ENCODE measurements at regions not wholly inside any gene's neighbourhood (a gene's known extent, or its start where the extent isn't known, plus 50 kb on each side); places are given as distances from the start of the nearest gene placed in this dataset.

DNA sequence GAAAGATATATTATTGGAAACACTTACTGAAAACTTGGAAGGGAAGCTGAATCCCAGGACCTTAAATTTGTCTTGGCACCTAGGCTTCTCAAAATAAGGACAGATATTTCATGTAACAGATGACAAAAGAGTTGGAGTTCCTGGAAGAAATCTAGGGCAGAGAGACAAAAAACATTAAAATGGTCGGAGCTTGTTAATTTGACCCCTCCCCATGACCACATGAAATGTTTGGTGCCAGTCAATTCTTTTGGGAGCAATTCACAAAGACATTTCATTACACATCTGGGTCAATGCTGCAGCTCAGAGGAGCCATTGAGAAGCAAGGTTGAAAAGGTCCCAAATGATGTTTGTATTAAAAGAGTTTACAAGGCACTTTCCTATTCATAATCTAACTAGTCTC lies 162.0 kb upstream of the GUCY1A2 start:
- no peaks in the 10 kb centered on the region for H3K4me1 Mint-ChIP-seq
- POLR2A ChIA-PET: no interaction called here
- intact Hi-C loops (cut with micrococcal nuclease): no loop called here

DNA sequence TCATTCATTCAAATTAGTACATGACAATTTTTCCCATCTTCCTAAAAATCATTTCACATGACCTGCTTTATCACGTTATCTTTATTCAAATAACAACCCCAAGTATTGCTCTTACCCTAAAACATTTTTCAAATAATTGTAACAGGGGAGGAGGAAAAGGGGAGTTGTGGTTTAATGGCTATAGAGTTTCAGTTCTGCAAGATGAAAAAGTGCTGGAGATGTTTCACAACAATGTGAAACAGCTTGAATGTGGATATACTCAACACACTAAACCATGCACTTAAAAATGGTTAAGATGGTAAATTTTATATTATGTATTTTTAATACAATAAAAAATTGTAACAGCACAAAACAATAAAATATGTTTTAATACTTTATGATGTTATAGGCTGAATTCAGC lies 161.6 kb upstream of the GUCY1A2 start:
- ChIA-PET CTCF (no interaction called here), POLR2A (no interaction called here)
- DNase-seq (no peak), ATAC-seq (no peak)
- H3K27ac Mint-ChIP-seq: no peak overlapping the region
- Histone ChIP-seq H3K4me3 (ENCODE audit: low read length) (no peak overlapping the region), H3K27me3 (ENCODE audit: control insufficient read depth in 2 of 2, insufficient read depth in 2 of 2, low read length in 2 of 2) (no peaks in the 10 kb centered on the region), H3K36me3 (ENCODE audit: control insufficient read depth in 2 of 3, insufficient read depth in 3 of 3, low read length in 3 of 3) (no peaks in the 10 kb centered on the region), H3K9me3 (ENCODE audit: control insufficient read depth in 2 of 3, low read length in 3 of 3) (no peaks in the 10 kb centered on the region), H3K4me1 (ENCODE audit: control insufficient read depth in 2 of 2, insufficient read depth in 2 of 2, low read length in 2 of 2) (no peaks in the 10 kb centered on the region), H3K27ac (ENCODE audit: low read depth, low read length) (no peak overlapping the region)
- peaks cover 0 to 8% (median 4%) of the 10 kb centered on the region in 11 donors for H3K9me3 Mint-ChIP-seq
- intact Hi-C loops (cut with micrococcal nuclease): no loop called here
- no peaks in the 10 kb centered on the region for H3K27me3 Mint-ChIP-seq
- peaks cover 0 to 28% (median 0%) of the 10 kb centered on the region in 5 donors for H3K36me3 Mint-ChIP-seq
- H3K4me3 Mint-ChIP-seq: no peak overlapping the region
- H3K4me1 Mint-ChIP-seq: no peaks in the 10 kb centered on the region

More for the DNA sequence above, 162.0 kb upstream of the GUCY1A2 start:
- no peaks in the 10 kb centered on the region for H3K36me3 ChIP-seq (ENCODE audit: control insufficient read depth in 2 of 3, insufficient read depth in 3 of 3, low read length in 3 of 3)
- no peaks in the 10 kb centered on the region for H3K27me3 ChIP-seq (ENCODE audit: control insufficient read depth in 2 of 2, insufficient read depth in 2 of 2, low read length in 2 of 2)
- Mint-ChIP-seq H3K4me3 (no peak overlapping the region), H3K27me3 (no peaks in the 10 kb centered on the region), H3K36me3 (peaks cover 0 to 25% (median 0%) of the 10 kb centered on the region in 5 donors), H3K27ac (no peak overlapping the region), H3K9me3 (peaks cover 0 to 8% (median 4%) of the 10 kb centered on the region in 11 donors)
- no peak overlapping the region for H3K27ac ChIP-seq (ENCODE audit: low read depth, low read length)
- DNase-seq: no peak
- ATAC-seq: no peak
- H3K4me1 ChIP-seq (ENCODE audit: control insufficient read depth in 2 of 2, insufficient read depth in 2 of 2, low read length in 2 of 2): no peaks in the 10 kb centered on the region
- no peak overlapping the region for H3K4me3 ChIP-seq (ENCODE audit: low read length)
- CTCF ChIA-PET: no interaction called here
- H3K9me3 ChIP-seq (ENCODE audit: control insufficient read depth in 2 of 3, low read length in 3 of 3): no peaks in the 10 kb centered on the region

DNA sequence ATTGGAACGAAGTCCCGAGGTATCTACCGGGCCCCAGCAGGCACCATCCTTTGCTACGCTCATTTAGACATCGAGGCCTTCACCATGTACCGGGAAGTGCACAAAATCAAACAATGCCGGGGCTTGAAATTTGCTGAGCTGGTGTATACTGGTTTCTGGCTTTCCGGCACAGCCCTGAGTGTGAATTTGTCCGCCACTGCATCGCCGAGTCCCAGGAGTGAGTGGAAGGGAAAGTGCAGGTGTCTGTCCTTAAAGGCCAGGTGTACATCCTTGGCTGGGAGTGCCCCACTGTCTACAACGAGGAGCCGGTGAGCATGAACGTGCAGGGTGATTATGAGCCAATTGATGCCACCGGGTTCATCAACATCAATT lies 158.8 kb upstream of the GUCY1A2 start:
- no peaks in the 10 kb centered on the region for H3K4me1 Mint-ChIP-seq
- no peak for ATAC-seq
- Histone ChIP-seq H3K36me3 (ENCODE audit: control insufficient read depth in 2 of 3, insufficient read depth in 3 of 3, low read length in 3 of 3) (no peaks in the 10 kb centered on the region), H3K9me3 (ENCODE audit: control insufficient read depth in 2 of 3, low read length in 3 of 3) (no peaks in the 10 kb centered on the region), H3K4me3 (ENCODE audit: low read length) (no peak overlapping the region), H3K4me1 (ENCODE audit: control insufficient read depth in 2 of 2, insufficient read depth in 2 of 2, low read length in 2 of 2) (no peaks in the 10 kb centered on the region), H3K27me3 (ENCODE audit: control insufficient read depth in 2 of 2, insufficient read depth in 2 of 2, low read length in 2 of 2) (no peaks in the 10 kb centered on the region), H3K27ac (ENCODE audit: low read depth, low read length) (no peak overlapping the region)
- ChIA-PET CTCF (no interaction called here), POLR2A (no interaction called here)
- H3K9me3 Mint-ChIP-seq: peaks cover 0 to 17% (median 4%) of the 10 kb centered on the region in 11 donors
- no peak overlapping the region for H3K4me3 Mint-ChIP-seq
- peaks cover 0 to 28% (median 0%) of the 10 kb centered on the region in 5 donors for H3K36me3 Mint-ChIP-seq
- no peaks in the 10 kb centered on the region for H3K27me3 Mint-ChIP-seq
- H3K27ac Mint-ChIP-seq: no peak overlapping the region
- intact Hi-C loops (cut with micrococcal nuclease): no loop called here
- no peak for DNase-seq

DNA sequence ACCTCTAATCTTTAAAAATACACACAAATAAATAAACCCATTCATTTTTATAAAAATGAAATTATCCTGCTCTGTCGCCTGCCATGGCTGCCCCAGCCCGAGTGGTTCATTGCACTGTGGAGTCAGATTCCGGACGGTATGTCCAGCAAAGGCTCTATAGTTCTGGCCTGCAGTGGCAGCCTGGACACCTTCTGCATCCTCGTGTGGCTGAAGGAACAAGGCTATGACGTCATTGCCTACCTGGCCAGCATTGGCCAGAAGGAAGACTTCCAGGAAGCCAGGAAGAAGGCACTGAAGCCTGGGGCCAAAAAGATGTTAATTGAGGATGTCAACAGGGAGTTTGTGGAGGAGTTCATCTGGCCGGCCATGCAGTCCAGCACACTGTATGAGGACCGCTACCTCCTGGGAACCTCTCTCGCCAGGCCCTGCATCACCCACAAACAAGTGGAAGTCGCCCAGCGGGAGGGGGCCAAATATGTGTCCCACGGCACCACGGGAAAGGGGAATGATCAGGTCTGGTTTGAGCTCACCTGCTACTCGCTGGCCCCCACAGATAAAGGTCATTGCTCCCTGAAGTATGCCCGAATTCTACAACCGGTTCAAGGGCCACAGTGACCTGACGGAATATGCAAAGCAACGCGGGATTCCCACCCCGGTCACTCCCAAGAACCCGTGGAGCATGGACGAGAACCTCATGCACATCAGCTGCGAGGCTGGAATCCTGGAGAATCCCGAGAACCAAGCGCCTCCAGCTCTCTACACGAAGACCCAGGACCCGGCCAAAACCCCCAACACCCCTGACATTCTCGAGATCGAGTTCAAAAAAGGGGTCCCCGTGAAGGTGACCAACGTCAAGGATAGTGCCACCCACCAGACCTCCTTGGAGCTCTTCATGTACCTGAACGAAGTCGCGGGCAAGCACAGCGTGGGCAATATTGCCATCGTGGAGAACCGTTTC lies 158.2 kb upstream of the GUCY1A2 start:
- Mint-ChIP-seq H3K36me3 (peaks cover 0 to 28% (median 0%) of the 10 kb centered on the region in 5 donors), H3K27ac (no peak overlapping the region), H3K4me1 (no peaks in the 10 kb centered on the region), H3K9me3 (peaks cover 0 to 18% (median 4%) of the 10 kb centered on the region in 11 donors), H3K27me3 (no peaks in the 10 kb centered on the region), H3K4me3 (no peak overlapping the region)
- Histone ChIP-seq H3K9me3 (ENCODE audit: control insufficient read depth in 2 of 3, low read length in 3 of 3) (no peaks in the 10 kb centered on the region), H3K27me3 (ENCODE audit: control insufficient read depth in 2 of 2, insufficient read depth in 2 of 2, low read length in 2 of 2) (no peaks in the 10 kb centered on the region), H3K4me1 (ENCODE audit: control insufficient read depth in 2 of 2, insufficient read depth in 2 of 2, low read length in 2 of 2) (no peaks in the 10 kb centered on the region), H3K27ac (ENCODE audit: low read depth, low read length) (no peak overlapping the region), H3K4me3 (ENCODE audit: low read length) (no peak overlapping the region), H3K36me3 (ENCODE audit: control insufficient read depth in 2 of 3, insufficient read depth in 3 of 3, low read length in 3 of 3) (no peaks in the 10 kb centered on the region)
- DNase-seq (no peak), ATAC-seq (no peak)
- intact Hi-C loops (cut with micrococcal nuclease): no loop called here
- CTCF ChIA-PET: no interaction called here
- POLR2A ChIA-PET: no interaction called here

DNA sequence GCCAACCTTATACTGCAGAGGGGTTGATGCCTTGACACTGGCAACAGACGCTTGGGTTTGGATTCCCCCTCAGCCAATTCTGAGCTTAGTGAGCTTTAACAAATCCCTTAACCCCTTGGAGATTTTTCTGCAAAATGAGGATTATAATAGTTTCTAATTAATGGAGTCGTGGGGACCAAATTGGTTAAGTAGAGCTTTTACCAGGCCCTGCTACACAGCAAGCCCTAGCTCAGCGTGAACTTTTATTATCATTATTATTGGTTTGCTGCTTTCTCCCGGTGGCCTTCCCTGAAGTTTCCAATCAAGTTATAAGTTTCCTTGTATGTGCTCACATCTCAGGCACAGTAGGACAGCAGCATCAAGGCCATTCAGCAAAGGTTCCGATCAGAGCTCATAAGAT lies 156.6 kb upstream of the GUCY1A2 start:
- H3K4me1 Mint-ChIP-seq: no peaks in the 10 kb centered on the region
- H3K4me3 Mint-ChIP-seq: no peak overlapping the region
- H3K27ac Mint-ChIP-seq: no peak overlapping the region

DNA sequence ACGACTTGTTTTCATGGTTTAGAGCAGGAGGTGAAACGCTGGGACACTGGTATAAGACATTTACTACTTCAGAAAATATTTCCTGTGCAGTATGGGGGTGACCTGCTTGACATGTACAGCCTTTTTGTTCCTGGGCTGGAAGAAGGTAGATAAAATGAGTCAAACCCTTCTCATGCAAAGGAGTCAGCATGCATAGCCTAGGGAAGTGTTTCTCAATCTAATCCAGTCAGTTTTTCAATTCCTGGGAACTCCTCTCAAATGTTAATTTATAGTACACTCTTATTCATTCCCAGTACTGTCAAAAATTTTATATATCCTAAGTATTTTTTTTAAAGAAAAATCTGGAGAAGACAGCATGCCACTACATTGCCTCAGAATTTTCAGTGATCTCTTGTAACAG lies 154.7 kb upstream of the GUCY1A2 start:
- Mint-ChIP-seq H3K27ac (no peak overlapping the region), H3K4me3 (no peak overlapping the region), H3K4me1 (no peaks in the 10 kb centered on the region), H3K36me3 (peaks cover 0 to 24% (median 3%) of the 10 kb centered on the region in 5 donors), H3K9me3 (peaks cover 3 to 37% (median 13%) of the 10 kb centered on the region in 11 donors), H3K27me3 (no peaks in the 10 kb centered on the region)
- intact Hi-C loops (cut with micrococcal nuclease): no loop called here
- ATAC-seq: no peak
- POLR2A ChIA-PET: no interaction called here
- CTCF ChIA-PET: no interaction called here
- H3K27me3 ChIP-seq (ENCODE audit: control insufficient read depth in 2 of 2, insufficient read depth in 2 of 2, low read length in 2 of 2): no peaks in the 10 kb centered on the region
- H3K27ac ChIP-seq (ENCODE audit: low read depth, low read length): no peak overlapping the region
- no peaks in the 10 kb centered on the region for H3K36me3 ChIP-seq (ENCODE audit: control insufficient read depth in 2 of 3, insufficient read depth in 3 of 3, low read length in 3 of 3)
- H3K4me3 ChIP-seq (ENCODE audit: low read length): no peak overlapping the region
- no peak for DNase-seq
- H3K4me1 ChIP-seq (ENCODE audit: control insufficient read depth in 2 of 2, insufficient read depth in 2 of 2, low read length in 2 of 2): no peaks in the 10 kb centered on the region
- H3K9me3 ChIP-seq (ENCODE audit: control insufficient read depth in 2 of 3, low read length in 3 of 3): no peaks in the 10 kb centered on the region

More for the DNA sequence above, 156.6 kb upstream of the GUCY1A2 start:
- Histone ChIP-seq H3K9me3 (ENCODE audit: control insufficient read depth in 2 of 3, low read length in 3 of 3) (no peaks in the 10 kb centered on the region), H3K4me1 (ENCODE audit: control insufficient read depth in 2 of 2, insufficient read depth in 2 of 2, low read length in 2 of 2) (no peaks in the 10 kb centered on the region), H3K36me3 (ENCODE audit: control insufficient read depth in 2 of 3, insufficient read depth in 3 of 3, low read length in 3 of 3) (no peaks in the 10 kb centered on the region), H3K4me3 (ENCODE audit: low read length) (no peak overlapping the region), H3K27me3 (ENCODE audit: control insufficient read depth in 2 of 2, insufficient read depth in 2 of 2, low read length in 2 of 2) (no peaks in the 10 kb centered on the region), H3K27ac (ENCODE audit: low read depth, low read length) (no peak overlapping the region)
- POLR2A ChIA-PET: interaction anchor here (0.6 kb wide), 1 partner anchor 27 kb away, joined by 3 read pairs; no protein-coding TSS in a partner anchor
- H3K9me3 Mint-ChIP-seq: peaks cover 3 to 26% (median 8%) of the 10 kb centered on the region in 11 donors
- peaks cover 0 to 28% (median 4%) of the 10 kb centered on the region in 5 donors for H3K36me3 Mint-ChIP-seq
- no peak for DNase-seq
- no peak for ATAC-seq
- intact Hi-C loops (cut with micrococcal nuclease): no loop called here
- H3K27me3 Mint-ChIP-seq: no peaks in the 10 kb centered on the region
- CTCF ChIA-PET: no interaction called here

DNA sequence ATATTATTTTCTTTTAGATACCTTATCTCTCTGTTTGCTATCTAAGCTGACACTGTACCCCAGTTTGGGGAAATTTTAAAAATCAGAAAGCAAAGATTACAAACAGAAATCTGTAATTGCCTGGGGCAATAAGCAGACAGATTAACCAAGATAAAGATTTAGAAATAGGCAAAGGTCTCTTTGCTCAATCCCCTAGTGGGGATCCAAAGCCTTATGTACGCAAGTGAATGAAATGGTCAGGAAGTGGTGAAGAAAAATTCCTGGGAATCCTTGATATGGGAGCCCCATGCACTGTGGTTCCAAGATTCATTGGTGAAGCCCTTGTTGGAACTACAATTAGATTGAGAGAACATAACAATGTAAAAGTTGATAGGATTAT lies 139.5 kb upstream of the GUCY1A2 start:
- no peak for DNase-seq
- Histone ChIP-seq H3K9me3 (ENCODE audit: control insufficient read depth in 2 of 3, low read length in 3 of 3) (no peaks in the 10 kb centered on the region), H3K27me3 (ENCODE audit: control insufficient read depth in 2 of 2, insufficient read depth in 2 of 2, low read length in 2 of 2) (no peaks in the 10 kb centered on the region), H3K4me1 (ENCODE audit: control insufficient read depth in 2 of 2, insufficient read depth in 2 of 2, low read length in 2 of 2) (no peaks in the 10 kb centered on the region), H3K36me3 (ENCODE audit: control insufficient read depth in 2 of 3, insufficient read depth in 3 of 3, low read length in 3 of 3) (no peaks in the 10 kb centered on the region), H3K27ac (ENCODE audit: low read depth, low read length) (no peak overlapping the region), H3K4me3 (ENCODE audit: low read length) (no peak overlapping the region)
- no peaks in the 10 kb centered on the region for H3K4me1 Mint-ChIP-seq
- POLR2A ChIA-PET: no interaction called here
- H3K9me3 Mint-ChIP-seq: no peaks in the 10 kb centered on the region
- intact Hi-C loops (cut with micrococcal nuclease): no loop called here
- no peaks in the 10 kb centered on the region for H3K36me3 Mint-ChIP-seq
- no peak overlapping the region for H3K4me3 Mint-ChIP-seq
- H3K27ac Mint-ChIP-seq: no peak overlapping the region
- peaks cover 0 to 3% (median 0%) of the 10 kb centered on the region in 5 donors for H3K27me3 Mint-ChIP-seq
- CTCF ChIA-PET: no interaction called here
- ATAC-seq: no peak

Measured in naive thymus-derived CD4-positive, alpha-beta T cell (primary cell).